Activated T-cell treated with anti-CD3 and anti-CD28 coated beads, Interleukin-2, amount 50 U/mL, for 4 hours (primary cell): ENCODE measurements at regions not wholly inside any gene's neighbourhood (a gene's known extent, or its start where the extent isn't known, plus 50 kb on each side); places are given as distances from the start of the nearest gene placed in this dataset.

Experiments used
- ATAC-seq, 2 donors: fragments of 200-7000 bp; cut with Tn5 transposase; one replicate each; pipeline ENCODE4 v1.10.0; 2021
- DNase-seq: peaks from one replicate; pipeline ENCODE4 v3.0.0-alpha.2; 2020
- H3K27me3 Mint-ChIP-seq: one replicate; pipeline ENCODE4 v1.8.0; 2021; ENCODE audit warnings: low read depth, mixed read lengths
- H3K36me3 Mint-ChIP-seq: one replicate; pipeline ENCODE4 v1.8.0; 2022; ENCODE audit warnings: mixed read lengths; ENCODE audit not compliant: insufficient read depth
- H3K4me1 Mint-ChIP-seq: one replicate; pipeline ENCODE4 v1.8.0; 2021; ENCODE audit warnings: low read depth, mixed read lengths
- H3K4me3 Mint-ChIP-seq: one replicate; pipeline ENCODE4 v1.8.0; 2021; ENCODE audit warnings: mild to moderate bottlenecking, moderate library complexity, mixed read lengths
- H3K9me3 Mint-ChIP-seq: one replicate; pipeline ENCODE4 v1.8.0; 2021; ENCODE audit warnings: mixed read lengths

GRCh38 chr10:106439366-106439765 lies 725.1 kb downstream of the SORCS1 start:
- Mint-ChIP-seq H3K4me1 (no peaks in the 10 kb centered on the region), H3K9me3 (peaks cover 4% of the 10 kb centered on the region), H3K4me3 (no peak overlapping the region), H3K27me3 (no peaks in the 10 kb centered on the region), H3K36me3 (no peaks in the 10 kb centered on the region)
- DNase-seq (no peak), ATAC-seq (no peak)

- no peaks in the 10 kb centered on the region for H3K4me1 Mint-ChIP-seq
- no peak overlapping the region for H3K4me3 Mint-ChIP-seq
- peaks cover 6% of the 10 kb centered on the region for H3K9me3 Mint-ChIP-seq
- no peak for ATAC-seq
- DNase-seq, result no peak
- H3K27me3 Mint-ChIP-seq, result no peaks in the 10 kb centered on the region
- no peaks in the 10 kb centered on the region for H3K36me3 Mint-ChIP-seq
Measured at GRCh38 chr10:106438386-106438785, 726.1 kb downstream of the SORCS1 start.

GRCh38 chr10:106436123-106436715 lies 728.3 kb downstream of the SORCS1 start:
- peaks cover 6% of the 10 kb centered on the region for H3K9me3 Mint-ChIP-seq
- H3K4me1 Mint-ChIP-seq, result no peaks in the 10 kb centered on the region
- H3K27me3 Mint-ChIP-seq, result no peaks in the 10 kb centered on the region
- DNase-seq, result no peak
- H3K36me3 Mint-ChIP-seq, result no peaks in the 10 kb centered on the region
- ATAC-seq, result no peak
- no peak overlapping the region for H3K4me3 Mint-ChIP-seq

GRCh38 chr10:106435081-106435480 lies 729.4 kb downstream of the SORCS1 start:
- H3K9me3 Mint-ChIP-seq, result peaks cover 2% of the 10 kb centered on the region
- no peaks in the 10 kb centered on the region for H3K4me1 Mint-ChIP-seq
- no peak overlapping the region for H3K4me3 Mint-ChIP-seq
- no peaks in the 10 kb centered on the region for H3K36me3 Mint-ChIP-seq
- ATAC-seq (no peak), DNase-seq (no peak)
- no peaks in the 10 kb centered on the region for H3K27me3 Mint-ChIP-seq

- Mint-ChIP-seq H3K36me3 (no peaks in the 10 kb centered on the region), H3K27me3 (no peaks in the 10 kb centered on the region), H3K4me3 (no peak overlapping the region), H3K9me3 (peaks cover 3% of the 10 kb centered on the region), H3K4me1 (no peaks in the 10 kb centered on the region)
- DNase-seq, result no peak
- no peak for ATAC-seq
Measured at GRCh38 chr10:106424981-106425380, 739.5 kb downstream of the SORCS1 start.

GRCh38 chr10:106424054-106424453 lies 740.5 kb downstream of the SORCS1 start:
- DNase-seq (no peak), ATAC-seq (no peak)
- peaks cover 4% of the 10 kb centered on the region for H3K9me3 Mint-ChIP-seq
- H3K4me1 Mint-ChIP-seq, result no peaks in the 10 kb centered on the region
- H3K4me3 Mint-ChIP-seq, result no peak overlapping the region
- H3K27me3 Mint-ChIP-seq, result no peaks in the 10 kb centered on the region
- H3K36me3 Mint-ChIP-seq, result no peaks in the 10 kb centered on the region

GRCh38 chr10:106410331-106410730 lies 754.2 kb downstream of the SORCS1 start:
- Mint-ChIP-seq H3K36me3 (no peaks in the 10 kb centered on the region), H3K9me3 (peaks cover under 1% of the 10 kb centered on the region), H3K27me3 (no peaks in the 10 kb centered on the region), H3K4me3 (no peak overlapping the region), H3K4me1 (no peaks in the 10 kb centered on the region)
- no peak for DNase-seq
- ATAC-seq, result no peak

- no peak overlapping the region for H3K4me3 Mint-ChIP-seq
- ATAC-seq, result no peak
- no peaks in the 10 kb centered on the region for H3K4me1 Mint-ChIP-seq
- H3K27me3 Mint-ChIP-seq, result no peaks in the 10 kb centered on the region
- H3K9me3 Mint-ChIP-seq, result no peaks in the 10 kb centered on the region
- no peaks in the 10 kb centered on the region for H3K36me3 Mint-ChIP-seq
- no peak for DNase-seq
Measured at GRCh38 chr10:106405141-106405540, 759.4 kb downstream of the SORCS1 start.

GRCh38 chr10:106402458-106402857 lies 762.0 kb downstream of the SORCS1 start:
- no peak for DNase-seq
- no peaks in the 10 kb centered on the region for H3K36me3 Mint-ChIP-seq
- no peaks in the 10 kb centered on the region for H3K27me3 Mint-ChIP-seq
- no peak overlapping the region for H3K4me3 Mint-ChIP-seq
- H3K4me1 Mint-ChIP-seq, result no peaks in the 10 kb centered on the region
- H3K9me3 Mint-ChIP-seq, result no peaks in the 10 kb centered on the region
- ATAC-seq, result no peak

GRCh38 chr10:106401967-106402366 lies 762.5 kb downstream of the SORCS1 start:
- Mint-ChIP-seq H3K36me3 (no peaks in the 10 kb centered on the region), H3K4me3 (no peak overlapping the region), H3K27me3 (no peaks in the 10 kb centered on the region), H3K4me1 (no peaks in the 10 kb centered on the region), H3K9me3 (no peaks in the 10 kb centered on the region)
- ATAC-seq, result no peak
- DNase-seq, result no peak

GRCh38 chr10:106401161-106401560 lies 763.3 kb downstream of the SORCS1 start:
- ATAC-seq, result no peak
- Mint-ChIP-seq H3K36me3 (no peaks in the 10 kb centered on the region), H3K4me1 (no peaks in the 10 kb centered on the region), H3K4me3 (no peak overlapping the region), H3K9me3 (peaks cover 3% of the 10 kb centered on the region), H3K27me3 (no peaks in the 10 kb centered on the region)
- DNase-seq, result no peak

GRCh38 chr10:106399112-106399511 lies 765.4 kb downstream of the SORCS1 start:
- DNase-seq (no peak), ATAC-seq (no peak)
- no peaks in the 10 kb centered on the region for H3K27me3 Mint-ChIP-seq
- H3K4me1 Mint-ChIP-seq, result no peaks in the 10 kb centered on the region
- H3K36me3 Mint-ChIP-seq, result no peaks in the 10 kb centered on the region
- peaks cover 3% of the 10 kb centered on the region for H3K9me3 Mint-ChIP-seq
- no peak overlapping the region for H3K4me3 Mint-ChIP-seq

GRCh38 chr10:106396192-106396591 lies 768.3 kb downstream of the SORCS1 start:
- Mint-ChIP-seq H3K9me3 (peaks cover 3% of the 10 kb centered on the region), H3K36me3 (no peaks in the 10 kb centered on the region), H3K4me3 (no peak overlapping the region), H3K4me1 (no peaks in the 10 kb centered on the region), H3K27me3 (no peaks in the 10 kb centered on the region)
- ATAC-seq (no peak), DNase-seq (no peak)

- no peak for DNase-seq
Measured at GRCh38 chr10:106395041-106395749, 769.3 kb downstream of the SORCS1 start.

GRCh38 chr10:106392778-106393177 lies 771.7 kb downstream of the SORCS1 start:
- no peak for DNase-seq
- no peaks in the 10 kb centered on the region for H3K27me3 Mint-ChIP-seq
- H3K4me1 Mint-ChIP-seq, result no peaks in the 10 kb centered on the region
- H3K9me3 Mint-ChIP-seq, result peaks cover 3% of the 10 kb centered on the region
- no peaks in the 10 kb centered on the region for H3K36me3 Mint-ChIP-seq
- no peak for ATAC-seq
- no peak overlapping the region for H3K4me3 Mint-ChIP-seq

More at GRCh38 chr10:106395041-106395749, 769.3 kb downstream of the SORCS1 start:
- no peaks in the 10 kb centered on the region for H3K27me3 Mint-ChIP-seq
- ATAC-seq, result no peak
- no peaks in the 10 kb centered on the region for H3K36me3 Mint-ChIP-seq
- H3K9me3 Mint-ChIP-seq, result peaks cover 3% of the 10 kb centered on the region
- H3K4me1 Mint-ChIP-seq, result no peaks in the 10 kb centered on the region
- H3K4me3 Mint-ChIP-seq, result no peak overlapping the region
